ENCODE measurements at regions not wholly inside any gene's neighbourhood (a gene's known extent, or its start where the extent isn't known, plus 50 kb on each side); places are given as distances from the start of the nearest gene placed in this dataset.

DNA sequence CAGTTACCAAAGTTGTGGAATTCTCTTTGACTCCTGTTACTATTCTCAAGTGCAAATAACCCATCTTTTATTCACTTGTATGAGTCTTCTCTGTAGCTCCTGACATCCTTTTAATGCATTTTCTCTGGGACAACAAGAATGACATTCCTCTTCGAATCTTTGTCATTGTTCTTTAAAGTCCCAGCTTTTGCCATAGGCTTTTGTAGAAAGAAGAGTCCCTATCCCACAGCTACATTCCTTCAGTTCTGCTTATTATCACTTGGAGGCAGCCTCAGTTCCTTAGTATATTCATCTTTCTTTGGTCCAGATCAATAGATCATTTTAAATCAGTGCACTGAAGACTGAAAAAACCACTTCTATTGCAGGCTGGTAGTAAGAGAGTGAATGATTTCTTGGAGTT lies 560.2 kb downstream of the DACH1 start:
- TF ChIP-seq, protein P1, sequence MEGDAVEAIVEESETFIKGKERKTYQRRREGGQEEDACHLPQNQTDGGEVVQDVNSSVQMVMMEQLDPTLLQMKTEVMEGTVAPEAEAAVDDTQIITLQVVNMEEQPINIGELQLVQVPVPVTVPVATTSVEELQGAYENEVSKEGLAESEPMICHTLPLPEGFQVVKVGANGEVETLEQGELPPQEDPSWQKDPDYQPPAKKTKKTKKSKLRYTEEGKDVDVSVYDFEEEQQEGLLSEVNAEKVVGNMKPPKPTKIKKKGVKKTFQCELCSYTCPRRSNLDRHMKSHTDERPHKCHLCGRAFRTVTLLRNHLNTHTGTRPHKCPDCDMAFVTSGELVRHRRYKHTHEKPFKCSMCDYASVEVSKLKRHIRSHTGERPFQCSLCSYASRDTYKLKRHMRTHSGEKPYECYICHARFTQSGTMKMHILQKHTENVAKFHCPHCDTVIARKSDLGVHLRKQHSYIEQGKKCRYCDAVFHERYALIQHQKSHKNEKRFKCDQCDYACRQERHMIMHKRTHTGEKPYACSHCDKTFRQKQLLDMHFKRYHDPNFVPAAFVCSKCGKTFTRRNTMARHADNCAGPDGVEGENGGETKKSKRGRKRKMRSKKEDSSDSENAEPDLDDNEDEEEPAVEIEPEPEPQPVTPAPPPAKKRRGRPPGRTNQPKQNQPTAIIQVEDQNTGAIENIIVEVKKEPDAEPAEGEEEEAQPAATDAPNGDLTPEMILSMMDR (IDR thresholded peaks at IDR 0.05): no peak
- no peak for TF ChIP-seq ZFX (IDR thresholded peaks at IDR 0.05; ENCODE audit: borderline replicate concordance)
